ENCODE measurements at regions not wholly inside any gene's neighbourhood (a gene's known extent, or its start where the extent isn't known, plus 50 kb on each side); places are given as distances from the start of the nearest gene placed in this dataset.

GRCh38 chr5:152188251-152188650 is 216.8 kb downstream of the NMUR2 start:
- Histone ChIP-seq H3K4me2 (ENCODE audit: low read length) (no peak overlapping the region), H3K79me2 (ENCODE audit: insufficient read depth, low read length) (no peaks in the 10 kb centered on the region), H3K9me3 (ENCODE audit: control insufficient read depth in 1 of 2, insufficient read depth in 1 of 2, low read depth in 1 of 2, low read length in 2 of 2) (no peaks in the 10 kb centered on the region), H3K27ac (ENCODE audit: low read depth, low read length) (no peak overlapping the region), H3K4me3 (replicated peaks in 1 of 2; ENCODE audit: low read depth in 1 of 2, low read length in 2 of 2) (no peak overlapping the region), H3K9me2 (ENCODE audit: insufficient read depth) (no peaks in the 10 kb centered on the region), H3K36me3 (ENCODE audit: control insufficient read depth in 1 of 2, insufficient read depth in 2 of 2, low read length in 2 of 2) (no peaks in the 10 kb centered on the region), H3K27me3 (ENCODE audit: insufficient read depth, low read length) (peaks cover 3% of the 10 kb centered on the region; the same call in 1 of the 2 replicates), H2AFZ (ENCODE audit: low read depth, low read length, poor library complexity, severe bottlenecking) (no peak overlapping the region), H4K20me1 (ENCODE audit: insufficient read depth) (no peaks in the 10 kb centered on the region), H3K4me1 (ENCODE audit: control insufficient read depth in 1 of 2, insufficient read depth in 2 of 2, low read length in 2 of 2) (no peaks in the 10 kb centered on the region), H3K9ac (ENCODE audit: low read length) (no peak overlapping the region)
- DNase-seq (ENCODE audit: low read depth, low spot score): no peak
- ChIA-PET POLR2A (no interaction called here), RAD21 (ENCODE audit: low non-redundant PET in 1 of 2, low total read pairs in 2 of 2, uncharacterized antibody in 2 of 2, unreplicated experiment in 2 of 2) (no interaction called here), CTCF (no interaction called here)
- BruUV-seq (replicated peaks): no TSS peak
- no peak for ATAC-seq
- intact Hi-C loops (cut with micrococcal nuclease): no loop called here
- TF ChIP-seq ZNF274 (IDR thresholded peaks at IDR 0.05; ENCODE audit: low read depth, low read length): no peak
- TF ChIP-seq, protein P1, sequence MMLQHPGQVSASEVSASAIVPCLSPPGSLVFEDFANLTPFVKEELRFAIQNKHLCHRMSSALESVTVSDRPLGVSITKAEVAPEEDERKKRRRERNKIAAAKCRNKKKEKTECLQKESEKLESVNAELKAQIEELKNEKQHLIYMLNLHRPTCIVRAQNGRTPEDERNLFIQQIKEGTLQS (IDR thresholded peaks at IDR 0.05): no peak

GRCh38 chr5:152187668-152188067 is 217.4 kb downstream of the NMUR2 start:
- BruUV-seq (replicated peaks): no TSS peak
- no peak overlapping the region for H3K9ac ChIP-seq (ENCODE audit: low read length)
- no peak overlapping the region for H3K4me3 ChIP-seq (replicated peaks in 1 of 2; ENCODE audit: low read depth in 1 of 2, low read length in 2 of 2)
- ChIA-PET POLR2A (no interaction called here), CTCF (no interaction called here), RAD21 (ENCODE audit: low non-redundant PET in 1 of 2, low total read pairs in 2 of 2, uncharacterized antibody in 2 of 2, unreplicated experiment in 2 of 2) (no interaction called here)
- H3K4me1 ChIP-seq (ENCODE audit: control insufficient read depth in 1 of 2, insufficient read depth in 2 of 2, low read length in 2 of 2): no peaks in the 10 kb centered on the region
- H2AFZ ChIP-seq (ENCODE audit: low read depth, low read length, poor library complexity, severe bottlenecking): no peak overlapping the region
- H3K36me3 ChIP-seq (ENCODE audit: control insufficient read depth in 1 of 2, insufficient read depth in 2 of 2, low read length in 2 of 2): no peaks in the 10 kb centered on the region
- no peak for DNase-seq (ENCODE audit: low read depth, low spot score)
- no peaks in the 10 kb centered on the region for H3K9me3 ChIP-seq (ENCODE audit: control insufficient read depth in 1 of 2, insufficient read depth in 1 of 2, low read depth in 1 of 2, low read length in 2 of 2)
- no peaks in the 10 kb centered on the region for H3K79me2 ChIP-seq (ENCODE audit: insufficient read depth, low read length)
- H4K20me1 ChIP-seq (ENCODE audit: insufficient read depth): no peaks in the 10 kb centered on the region
- H3K27ac ChIP-seq (ENCODE audit: low read depth, low read length): no peak overlapping the region
- intact Hi-C loops (cut with micrococcal nuclease): no loop called here
- no peak for TF ChIP-seq POLR2AphosphoS5 (IDR thresholded peaks at IDR 0.05; ENCODE audit: low read depth, low read length)
- no peak for TF ChIP-seq RAD21 (IDR thresholded peaks at IDR 0.05; ENCODE audit: low read depth)
- TF ChIP-seq, protein P2, sequence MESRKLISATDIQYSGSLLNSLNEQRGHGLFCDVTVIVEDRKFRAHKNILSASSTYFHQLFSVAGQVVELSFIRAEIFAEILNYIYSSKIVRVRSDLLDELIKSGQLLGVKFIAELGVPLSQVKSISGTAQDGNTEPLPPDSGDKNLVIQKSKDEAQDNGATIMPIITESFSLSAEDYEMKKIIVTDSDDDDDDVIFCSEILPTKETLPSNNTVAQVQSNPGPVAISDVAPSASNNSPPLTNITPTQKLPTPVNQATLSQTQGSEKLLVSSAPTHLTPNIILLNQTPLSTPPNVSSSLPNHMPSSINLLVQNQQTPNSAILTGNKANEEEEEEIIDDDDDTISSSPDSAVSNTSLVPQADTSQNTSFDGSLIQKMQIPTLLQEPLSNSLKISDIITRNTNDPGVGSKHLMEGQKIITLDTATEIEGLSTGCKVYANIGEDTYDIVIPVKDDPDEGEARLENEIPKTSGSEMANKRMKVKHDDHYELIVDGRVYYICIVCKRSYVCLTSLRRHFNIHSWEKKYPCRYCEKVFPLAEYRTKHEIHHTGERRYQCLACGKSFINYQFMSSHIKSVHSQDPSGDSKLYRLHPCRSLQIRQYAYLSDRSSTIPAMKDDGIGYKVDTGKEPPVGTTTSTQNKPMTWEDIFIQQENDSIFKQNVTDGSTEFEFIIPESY (IDR thresholded peaks at IDR 0.05; ENCODE audit: extremely low read depth, insufficient replicate concordance, low read length): no peak
- no peak for TF ChIP-seq CTCF (IDR thresholded peaks at IDR 0.05 in 2 of 3, conservative IDR thresholded peaks at IDR 0.05 in 1 of 3; ENCODE audit: borderline replicate concordance in 1 of 3, insufficient read depth in 1 of 3, low read depth in 2 of 3, low read length in 2 of 3)
- no peak for TF ChIP-seq EGR1 (IDR thresholded peaks at IDR 0.05; ENCODE audit: low read depth)
- TF ChIP-seq CBX3 (IDR thresholded peaks at IDR 0.05; ENCODE audit: low read depth): no peak
- TF ChIP-seq EZH2phosphoT487 (IDR thresholded peaks at IDR 0.05; ENCODE audit: borderline replicate concordance): no peak
- TF ChIP-seq CEBPB (IDR thresholded peaks at IDR 0.05; ENCODE audit: low read depth): no peak
- TF ChIP-seq JUND (IDR thresholded peaks at IDR 0.05): no peak
- TF ChIP-seq, protein P3, sequence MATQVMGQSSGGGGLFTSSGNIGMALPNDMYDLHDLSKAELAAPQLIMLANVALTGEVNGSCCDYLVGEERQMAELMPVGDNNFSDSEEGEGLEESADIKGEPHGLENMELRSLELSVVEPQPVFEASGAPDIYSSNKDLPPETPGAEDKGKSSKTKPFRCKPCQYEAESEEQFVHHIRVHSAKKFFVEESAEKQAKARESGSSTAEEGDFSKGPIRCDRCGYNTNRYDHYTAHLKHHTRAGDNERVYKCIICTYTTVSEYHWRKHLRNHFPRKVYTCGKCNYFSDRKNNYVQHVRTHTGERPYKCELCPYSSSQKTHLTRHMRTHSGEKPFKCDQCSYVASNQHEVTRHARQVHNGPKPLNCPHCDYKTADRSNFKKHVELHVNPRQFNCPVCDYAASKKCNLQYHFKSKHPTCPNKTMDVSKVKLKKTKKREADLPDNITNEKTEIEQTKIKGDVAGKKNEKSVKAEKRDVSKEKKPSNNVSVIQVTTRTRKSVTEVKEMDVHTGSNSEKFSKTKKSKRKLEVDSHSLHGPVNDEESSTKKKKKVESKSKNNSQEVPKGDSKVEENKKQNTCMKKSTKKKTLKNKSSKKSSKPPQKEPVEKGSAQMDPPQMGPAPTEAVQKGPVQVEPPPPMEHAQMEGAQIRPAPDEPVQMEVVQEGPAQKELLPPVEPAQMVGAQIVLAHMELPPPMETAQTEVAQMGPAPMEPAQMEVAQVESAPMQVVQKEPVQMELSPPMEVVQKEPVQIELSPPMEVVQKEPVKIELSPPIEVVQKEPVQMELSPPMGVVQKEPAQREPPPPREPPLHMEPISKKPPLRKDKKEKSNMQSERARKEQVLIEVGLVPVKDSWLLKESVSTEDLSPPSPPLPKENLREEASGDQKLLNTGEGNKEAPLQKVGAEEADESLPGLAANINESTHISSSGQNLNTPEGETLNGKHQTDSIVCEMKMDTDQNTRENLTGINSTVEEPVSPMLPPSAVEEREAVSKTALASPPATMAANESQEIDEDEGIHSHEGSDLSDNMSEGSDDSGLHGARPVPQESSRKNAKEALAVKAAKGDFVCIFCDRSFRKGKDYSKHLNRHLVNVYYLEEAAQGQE (IDR thresholded peaks at IDR 0.05; ENCODE audit: low read depth): no peak
- H3K4me2 ChIP-seq (ENCODE audit: low read length): no peak overlapping the region
- no peak for ATAC-seq
- no peaks in the 10 kb centered on the region for H3K9me2 ChIP-seq (ENCODE audit: insufficient read depth)
- peaks cover 3% of the 10 kb centered on the region; the same call in 1 of the 2 replicates for H3K27me3 ChIP-seq (ENCODE audit: insufficient read depth, low read length)

Data from HCT116 (cell line).